GM23338 (cell line): ENCODE measurements at regions not wholly inside any gene's neighbourhood (a gene's known extent, or its start where the extent isn't known, plus 50 kb on each side); places are given as distances from the start of the nearest gene placed in this dataset.

Experiments
- ATAC-seq: fragments of 200-7000 bp; cut with Tn5 transposase; 3 replicates; pipeline ENCODE4 v1.9.1; 2020
- DNase-seq: peaks from one replicate; pipeline ENCODE4 v3.0.0-alpha.2; 2015; ENCODE audit warnings: low spot score
- H2AFZ ChIP-seq: fragments of 200-600 bp; sonication (generic); 2 replicates; pipeline ENCODE4 v1.8.0; 2016; ENCODE audit warnings: antibody characterized with exemption, mild to moderate bottlenecking, moderate library complexity
- H3F3A ChIP-seq: fragments of 200-600 bp; sonication (generic); replicated peaks from 2 replicates; pipeline ENCODE4 v1.8.0; 2017; ENCODE audit warnings: antibody characterized with exemption, mixed run types, low read depth
- H3K27ac ChIP-seq: fragments of 200-600 bp; sonication (generic); 2 replicates; pipeline ENCODE4 v1.6.1; 2016; ENCODE audit warnings: low read depth
- H3K27me3 ChIP-seq: fragments of 200-600 bp; sonication (generic); 2 replicates; pipeline ENCODE4 v1.8.0; 2016; ENCODE audit warnings: mild to moderate bottlenecking, mixed run types, moderate library complexity; ENCODE audit not compliant: insufficient read depth
- H3K36me3 ChIP-seq: fragments of 200-600 bp; sonication (generic); 2 replicates; pipeline ENCODE4 v1.8.0; 2016; ENCODE audit warnings: mild to moderate bottlenecking; ENCODE audit not compliant: insufficient read depth
- H3K4me1 ChIP-seq: fragments of 200-600 bp; sonication (generic); 2 replicates; pipeline ENCODE4 v1.8.0; 2016; ENCODE audit warnings: mild to moderate bottlenecking, moderate library complexity; ENCODE audit not compliant: insufficient read depth
- H3K4me2 ChIP-seq: fragments of 200-600 bp; sonication (generic); 2 replicates; pipeline ENCODE4 v1.7.1; 2017; ENCODE audit warnings: mixed run types
- H3K4me3 ChIP-seq: fragments of 200-600 bp; sonication (generic); 2 replicates; pipeline ENCODE4 v1.6.1; 2016; ENCODE audit warnings: mixed run types
- H3K79me2 ChIP-seq: fragments of 200-600 bp; sonication (generic); replicated peaks from 2 replicates; pipeline ENCODE4 v1.8.0; 2017; ENCODE audit warnings: mild to moderate bottlenecking; ENCODE audit not compliant: insufficient read depth
- H3K9me2 ChIP-seq: fragments of 200-600 bp; sonication (generic); 2 replicates; pipeline ENCODE4 v1.8.0; 2017; ENCODE audit not compliant: insufficient read depth
- H4K20me1 ChIP-seq: fragments of 200-600 bp; sonication (generic); replicated peaks from 2 replicates; pipeline ENCODE4 v1.8.0; 2017; ENCODE audit warnings: mild to moderate bottlenecking; ENCODE audit not compliant: insufficient read depth
- H3K27ac Mint-ChIP-seq: 2 replicates; pipeline ENCODE4 v1.8.0; 2020; ENCODE audit warnings: inconsistent platforms, mild to moderate bottlenecking, moderate library complexity, mixed read lengths
- H3K27me3 Mint-ChIP-seq: 3 replicates; pipeline ENCODE4 v1.8.0; 2022; ENCODE audit warnings: low read depth, mild to moderate bottlenecking, moderate library complexity, mixed read lengths, inconsistent platforms; ENCODE audit not compliant: insufficient read depth, poor library complexity
- H3K36me3 Mint-ChIP-seq: 3 replicates; pipeline ENCODE4 v1.8.0; 2021; ENCODE audit warnings: low read depth, mild to moderate bottlenecking, inconsistent platforms, moderate library complexity, mixed read lengths
- H3K4me1 Mint-ChIP-seq: 3 replicates; pipeline ENCODE4 v1.8.0; 2020; ENCODE audit warnings: mild to moderate bottlenecking, inconsistent platforms, mixed read lengths
- H3K4me3 Mint-ChIP-seq: 3 replicates; pipeline ENCODE4 v1.8.0; 2021; ENCODE audit warnings: moderate library complexity, mild to moderate bottlenecking, inconsistent platforms, mixed read lengths
- H3K9me3 Mint-ChIP-seq: 3 replicates; pipeline ENCODE4 v1.8.0; 2020; ENCODE audit warnings: moderate library complexity, mild to moderate bottlenecking, inconsistent platforms, mixed read lengths
- CREB1 ChIP-seq: fragments of 250-450 bp; sonication (Bioruptor Pico); IDR thresholded peaks from 2 replicates; pipeline ENCODE4 v1.5.0; 2020; ENCODE audit warnings: low read depth, mild to moderate bottlenecking, moderate library complexity
- EZH2phosphoT487 ChIP-seq: fragments of 200-600 bp; sonication (generic); IDR thresholded peaks from one replicate; pipeline ENCODE4 v1.8.1; 2018; ENCODE audit warnings: antibody characterized with exemption; ENCODE audit not compliant: unreplicated experiment
- POLR2AphosphoS5 ChIP-seq: IDR thresholded peaks from 2 replicates; pipeline ENCODE4 v1.6.1; 2016; ENCODE audit warnings: antibody characterized with exemption, low read depth
- STAT1 ChIP-seq: IDR thresholded peaks from one replicate; pipeline ENCODE4 v1.6.1; 2016; ENCODE audit warnings: antibody characterized with exemption; ENCODE audit not compliant: unreplicated experiment
- ZNF331 ChIP-seq: fragments of 250-450 bp; sonication (Bioruptor Pico); IDR thresholded peaks from 2 replicates; pipeline ENCODE4 v1.5.0; 2020; ENCODE audit warnings: low read depth, mild to moderate bottlenecking, moderate library complexity
- TF ChIP-seq, protein P1 (sequence below): IDR thresholded peaks from one replicate; pipeline ENCODE4 v1.6.1; 2018; ENCODE audit warnings: antibody characterized with exemption; ENCODE audit not compliant: unreplicated experiment
- TF ChIP-seq, protein P2 (sequence below): IDR thresholded peaks from 2 replicates; pipeline ENCODE4 v1.6.1; 2016; ENCODE audit warnings: antibody characterized with exemption
- TF ChIP-seq, protein P3 (sequence below), 2 experiments: fragments of 200-600 bp in 1 of 2; sonication (generic) in 1 of 2; conservative IDR thresholded peaks; 2 replicates each; pipeline versions ENCODE4 v1.5.1 to v1.6.1; 2016 to 2017; ENCODE audit warnings: antibody characterized with exemption in 2 of 2, low read depth in 2 of 2, mild to moderate bottlenecking in 2 of 2, moderate library complexity in 1 of 2
- TF ChIP-seq, protein P4 (sequence below): fragments of 250-450 bp; sonication (Bioruptor Pico); IDR thresholded peaks from 2 replicates; pipeline ENCODE4 v1.5.0; 2020; ENCODE audit warnings: mild to moderate bottlenecking, moderate library complexity

DNA sequence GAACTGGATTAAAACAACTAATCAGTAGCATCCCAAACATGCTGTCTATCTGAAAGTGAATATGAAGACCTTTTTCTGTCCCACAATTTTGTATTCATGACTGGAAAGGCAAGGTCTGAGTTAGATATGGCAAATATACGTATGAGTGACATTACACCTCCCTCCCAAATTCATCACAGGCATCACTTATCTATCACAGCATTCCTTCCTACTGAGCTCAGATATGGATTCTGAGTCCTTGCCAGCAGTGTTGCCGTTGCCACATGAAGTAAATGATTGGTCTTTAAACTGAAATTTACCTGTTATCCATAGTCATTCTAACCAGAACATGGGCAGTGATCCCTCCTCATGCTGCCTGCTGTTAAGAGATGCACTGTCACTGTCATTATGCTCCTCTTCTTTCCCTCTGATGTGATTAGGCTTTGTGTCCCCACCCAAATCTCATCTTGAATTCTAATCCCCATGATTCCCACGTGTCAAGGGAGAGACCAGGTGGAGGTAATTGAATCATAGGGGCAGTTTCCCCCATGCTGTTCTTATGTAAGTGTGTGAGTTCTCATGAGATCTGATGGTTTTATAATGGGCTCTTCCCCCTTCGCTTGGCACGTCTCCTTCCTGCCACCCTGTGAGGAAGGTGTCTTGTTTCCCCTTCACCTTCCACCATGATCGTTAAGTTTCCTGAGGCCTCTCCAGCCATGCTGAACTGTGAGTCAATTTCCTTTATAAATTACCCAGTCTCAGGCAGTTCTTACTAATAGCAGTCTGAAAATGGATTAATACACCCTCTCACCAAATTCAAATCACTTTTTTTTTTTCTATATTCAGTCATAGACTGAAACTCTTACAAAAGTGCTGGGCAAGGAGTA lies 288.4 kb downstream of the NUAK1 start:
- peaks cover 16% of the 10 kb centered on the region for H3K9me2 ChIP-seq
- no peak overlapping the region for H3K4me3 Mint-ChIP-seq

More for the DNA sequence above, 288.4 kb downstream of the NUAK1 start:
- Histone ChIP-seq H3K36me3 (no peaks in the 10 kb centered on the region), H3K4me2 (no peak overlapping the region), H4K20me1 (no peaks in the 10 kb centered on the region), H3K4me3 (no peak overlapping the region), H3K27me3 (no peaks in the 10 kb centered on the region), H3F3A (no peaks in the 10 kb centered on the region), H3K4me1 (no peaks in the 10 kb centered on the region), H3K79me2 (no peaks in the 10 kb centered on the region), H3K27ac (no peak overlapping the region), H2AFZ (no peak overlapping the region)
- ATAC-seq (no peak), DNase-seq (no peak)
- TF ChIP-seq STAT1 (no peak), EZH2phosphoT487 (no peak), CREB1 (CRISPR knock-in tag) (no peak), ZNF331 (no peak), POLR2AphosphoS5 (no peak)
- TF ChIP-seq, protein P1, sequence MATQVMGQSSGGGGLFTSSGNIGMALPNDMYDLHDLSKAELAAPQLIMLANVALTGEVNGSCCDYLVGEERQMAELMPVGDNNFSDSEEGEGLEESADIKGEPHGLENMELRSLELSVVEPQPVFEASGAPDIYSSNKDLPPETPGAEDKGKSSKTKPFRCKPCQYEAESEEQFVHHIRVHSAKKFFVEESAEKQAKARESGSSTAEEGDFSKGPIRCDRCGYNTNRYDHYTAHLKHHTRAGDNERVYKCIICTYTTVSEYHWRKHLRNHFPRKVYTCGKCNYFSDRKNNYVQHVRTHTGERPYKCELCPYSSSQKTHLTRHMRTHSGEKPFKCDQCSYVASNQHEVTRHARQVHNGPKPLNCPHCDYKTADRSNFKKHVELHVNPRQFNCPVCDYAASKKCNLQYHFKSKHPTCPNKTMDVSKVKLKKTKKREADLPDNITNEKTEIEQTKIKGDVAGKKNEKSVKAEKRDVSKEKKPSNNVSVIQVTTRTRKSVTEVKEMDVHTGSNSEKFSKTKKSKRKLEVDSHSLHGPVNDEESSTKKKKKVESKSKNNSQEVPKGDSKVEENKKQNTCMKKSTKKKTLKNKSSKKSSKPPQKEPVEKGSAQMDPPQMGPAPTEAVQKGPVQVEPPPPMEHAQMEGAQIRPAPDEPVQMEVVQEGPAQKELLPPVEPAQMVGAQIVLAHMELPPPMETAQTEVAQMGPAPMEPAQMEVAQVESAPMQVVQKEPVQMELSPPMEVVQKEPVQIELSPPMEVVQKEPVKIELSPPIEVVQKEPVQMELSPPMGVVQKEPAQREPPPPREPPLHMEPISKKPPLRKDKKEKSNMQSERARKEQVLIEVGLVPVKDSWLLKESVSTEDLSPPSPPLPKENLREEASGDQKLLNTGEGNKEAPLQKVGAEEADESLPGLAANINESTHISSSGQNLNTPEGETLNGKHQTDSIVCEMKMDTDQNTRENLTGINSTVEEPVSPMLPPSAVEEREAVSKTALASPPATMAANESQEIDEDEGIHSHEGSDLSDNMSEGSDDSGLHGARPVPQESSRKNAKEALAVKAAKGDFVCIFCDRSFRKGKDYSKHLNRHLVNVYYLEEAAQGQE = no peak
- TF ChIP-seq, protein P2, sequence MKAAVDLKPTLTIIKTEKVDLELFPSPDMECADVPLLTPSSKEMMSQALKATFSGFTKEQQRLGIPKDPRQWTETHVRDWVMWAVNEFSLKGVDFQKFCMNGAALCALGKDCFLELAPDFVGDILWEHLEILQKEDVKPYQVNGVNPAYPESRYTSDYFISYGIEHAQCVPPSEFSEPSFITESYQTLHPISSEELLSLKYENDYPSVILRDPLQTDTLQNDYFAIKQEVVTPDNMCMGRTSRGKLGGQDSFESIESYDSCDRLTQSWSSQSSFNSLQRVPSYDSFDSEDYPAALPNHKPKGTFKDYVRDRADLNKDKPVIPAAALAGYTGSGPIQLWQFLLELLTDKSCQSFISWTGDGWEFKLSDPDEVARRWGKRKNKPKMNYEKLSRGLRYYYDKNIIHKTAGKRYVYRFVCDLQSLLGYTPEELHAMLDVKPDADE = no peak
- TF ChIP-seq, protein P3, sequence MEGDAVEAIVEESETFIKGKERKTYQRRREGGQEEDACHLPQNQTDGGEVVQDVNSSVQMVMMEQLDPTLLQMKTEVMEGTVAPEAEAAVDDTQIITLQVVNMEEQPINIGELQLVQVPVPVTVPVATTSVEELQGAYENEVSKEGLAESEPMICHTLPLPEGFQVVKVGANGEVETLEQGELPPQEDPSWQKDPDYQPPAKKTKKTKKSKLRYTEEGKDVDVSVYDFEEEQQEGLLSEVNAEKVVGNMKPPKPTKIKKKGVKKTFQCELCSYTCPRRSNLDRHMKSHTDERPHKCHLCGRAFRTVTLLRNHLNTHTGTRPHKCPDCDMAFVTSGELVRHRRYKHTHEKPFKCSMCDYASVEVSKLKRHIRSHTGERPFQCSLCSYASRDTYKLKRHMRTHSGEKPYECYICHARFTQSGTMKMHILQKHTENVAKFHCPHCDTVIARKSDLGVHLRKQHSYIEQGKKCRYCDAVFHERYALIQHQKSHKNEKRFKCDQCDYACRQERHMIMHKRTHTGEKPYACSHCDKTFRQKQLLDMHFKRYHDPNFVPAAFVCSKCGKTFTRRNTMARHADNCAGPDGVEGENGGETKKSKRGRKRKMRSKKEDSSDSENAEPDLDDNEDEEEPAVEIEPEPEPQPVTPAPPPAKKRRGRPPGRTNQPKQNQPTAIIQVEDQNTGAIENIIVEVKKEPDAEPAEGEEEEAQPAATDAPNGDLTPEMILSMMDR (conservative IDR thresholded peaks at IDR 0.05; ENCODE audit: low read depth in 2 of 2) = no peak
- TF ChIP-seq, protein P4, sequence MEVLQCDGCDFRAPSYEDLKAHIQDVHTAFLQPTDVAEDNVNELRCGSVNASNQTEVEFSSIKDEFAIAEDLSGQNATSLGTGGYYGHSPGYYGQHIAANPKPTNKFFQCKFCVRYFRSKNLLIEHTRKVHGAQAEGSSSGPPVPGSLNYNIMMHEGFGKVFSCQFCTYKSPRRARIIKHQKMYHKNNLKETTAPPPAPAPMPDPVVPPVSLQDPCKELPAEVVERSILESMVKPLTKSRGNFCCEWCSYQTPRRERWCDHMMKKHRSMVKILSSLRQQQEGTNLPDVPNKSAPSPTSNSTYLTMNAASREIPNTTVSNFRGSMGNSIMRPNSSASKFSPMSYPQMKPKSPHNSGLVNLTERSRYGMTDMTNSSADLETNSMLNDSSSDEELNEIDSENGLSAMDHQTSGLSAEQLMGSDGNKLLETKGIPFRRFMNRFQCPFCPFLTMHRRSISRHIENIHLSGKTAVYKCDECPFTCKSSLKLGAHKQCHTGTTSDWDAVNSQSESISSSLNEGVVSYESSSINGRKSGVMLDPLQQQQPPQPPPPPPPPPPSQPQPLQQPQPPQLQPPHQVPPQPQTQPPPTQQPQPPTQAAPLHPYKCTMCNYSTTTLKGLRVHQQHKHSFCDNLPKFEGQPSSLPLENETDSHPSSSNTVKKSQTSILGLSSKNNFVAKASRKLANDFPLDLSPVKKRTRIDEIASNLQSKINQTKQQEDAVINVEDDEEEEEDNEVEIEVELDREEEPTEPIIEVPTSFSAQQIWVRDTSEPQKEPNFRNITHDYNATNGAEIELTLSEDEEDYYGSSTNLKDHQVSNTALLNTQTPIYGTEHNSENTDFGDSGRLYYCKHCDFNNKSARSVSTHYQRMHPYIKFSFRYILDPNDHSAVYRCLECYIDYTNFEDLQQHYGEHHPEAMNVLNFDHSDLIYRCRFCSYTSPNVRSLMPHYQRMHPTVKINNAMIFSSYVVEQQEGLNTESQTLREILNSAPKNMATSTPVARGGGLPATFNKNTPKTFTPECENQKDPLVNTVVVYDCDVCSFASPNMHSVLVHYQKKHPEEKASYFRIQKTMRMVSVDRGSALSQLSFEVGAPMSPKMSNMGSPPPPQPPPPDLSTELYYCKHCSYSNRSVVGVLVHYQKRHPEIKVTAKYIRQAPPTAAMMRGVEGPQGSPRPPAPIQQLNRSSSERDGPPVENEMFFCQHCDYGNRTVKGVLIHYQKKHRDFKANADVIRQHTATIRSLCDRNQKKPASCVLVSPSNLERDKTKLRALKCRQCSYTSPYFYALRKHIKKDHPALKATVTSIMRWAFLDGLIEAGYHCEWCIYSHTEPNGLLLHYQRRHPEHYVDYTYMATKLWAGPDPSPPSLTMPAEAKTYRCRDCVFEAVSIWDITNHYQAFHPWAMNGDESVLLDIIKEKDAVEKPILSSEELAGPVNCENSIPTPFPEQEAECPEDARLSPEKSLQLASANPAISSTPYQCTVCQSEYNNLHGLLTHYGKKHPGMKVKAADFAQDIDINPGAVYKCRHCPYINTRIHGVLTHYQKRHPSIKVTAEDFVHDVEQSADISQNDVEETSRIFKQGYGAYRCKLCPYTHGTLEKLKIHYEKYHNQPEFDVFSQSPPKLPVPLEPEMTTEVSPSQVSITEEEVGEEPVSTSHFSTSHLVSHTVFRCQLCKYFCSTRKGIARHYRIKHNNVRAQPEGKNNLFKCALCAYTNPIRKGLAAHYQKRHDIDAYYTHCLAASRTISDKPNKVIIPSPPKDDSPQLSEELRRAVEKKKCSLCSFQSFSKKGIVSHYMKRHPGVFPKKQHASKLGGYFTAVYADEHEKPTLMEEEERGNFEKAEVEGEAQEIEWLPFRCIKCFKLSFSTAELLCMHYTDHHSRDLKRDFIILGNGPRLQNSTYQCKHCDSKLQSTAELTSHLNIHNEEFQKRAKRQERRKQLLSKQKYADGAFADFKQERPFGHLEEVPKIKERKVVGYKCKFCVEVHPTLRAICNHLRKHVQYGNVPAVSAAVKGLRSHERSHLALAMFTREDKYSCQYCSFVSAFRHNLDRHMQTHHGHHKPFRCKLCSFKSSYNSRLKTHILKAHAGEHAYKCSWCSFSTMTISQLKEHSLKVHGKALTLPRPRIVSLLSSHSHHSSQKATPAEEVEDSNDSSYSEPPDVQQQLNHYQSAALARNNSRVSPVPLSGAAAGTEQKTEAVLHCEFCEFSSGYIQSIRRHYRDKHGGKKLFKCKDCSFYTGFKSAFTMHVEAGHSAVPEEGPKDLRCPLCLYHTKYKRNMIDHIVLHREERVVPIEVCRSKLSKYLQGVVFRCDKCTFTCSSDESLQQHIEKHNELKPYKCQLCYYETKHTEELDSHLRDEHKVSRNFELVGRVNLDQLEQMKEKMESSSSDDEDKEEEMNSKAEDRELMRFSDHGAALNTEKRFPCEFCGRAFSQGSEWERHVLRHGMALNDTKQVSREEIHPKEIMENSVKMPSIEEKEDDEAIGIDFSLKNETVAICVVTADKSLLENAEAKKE (CRISPR knock-in tag) = no peak
- Mint-ChIP-seq H3K9me3 (peaks cover 12% of the 10 kb centered on the region), H3K4me1 (no peaks in the 10 kb centered on the region), H3K27ac (no peak overlapping the region), H3K36me3 (peaks cover 3% of the 10 kb centered on the region; the same call in 1 of the 3 replicates), H3K27me3 (no peaks in the 10 kb centered on the region)
